ENCODE measurements at regions not wholly inside any gene's neighbourhood (a gene's known extent, or its start where the extent isn't known, plus 50 kb on each side); places are given as distances from the start of the nearest gene placed in this dataset.

GRCh38 chr1:4590756-4591155, 63.7 kb upstream of the AJAP1 start:
- Histone ChIP-seq H3K9ac (no peak overlapping the region), H3K79me2 (ENCODE audit: insufficient read depth, low read depth) (no peaks in the 10 kb centered on the region), H3K27ac (no peak overlapping the region), H3K4me3 (IDR thresholded peaks at IDR 0.05; ENCODE audit: insufficient read depth, low read depth, low read length) (no peak overlapping the region), H3K4me1 (ENCODE audit: low read depth, poor library complexity, severe bottlenecking) (no peaks in the 10 kb centered on the region), H3K36me3 (ENCODE audit: insufficient read depth) (no peaks in the 10 kb centered on the region), H2AFZ (ENCODE audit: low read depth) (no peak overlapping the region), H3K4me2 (no peak overlapping the region), H4K20me1 (ENCODE audit: insufficient read depth) (no peaks in the 10 kb centered on the region), H3K27me3 (ENCODE audit: insufficient read depth, low read depth) (peaks cover 10% of the 10 kb centered on the region)
- no peak for TF ChIP-seq CTCF (conservative IDR thresholded peaks at IDR 0.05; ENCODE audit: low read depth, low read length)

- Histone ChIP-seq H3K27ac (no peak overlapping the region), H3K79me2 (ENCODE audit: insufficient read depth, low read depth) (no peaks in the 10 kb centered on the region), H3K4me2 (no peak overlapping the region), H3K4me3 (IDR thresholded peaks at IDR 0.05; ENCODE audit: insufficient read depth, low read depth, low read length) (no peak overlapping the region), H3K36me3 (ENCODE audit: insufficient read depth) (no peaks in the 10 kb centered on the region), H3K4me1 (ENCODE audit: low read depth, poor library complexity, severe bottlenecking) (no peaks in the 10 kb centered on the region), H3K27me3 (ENCODE audit: insufficient read depth, low read depth) (peaks cover 10% of the 10 kb centered on the region), H2AFZ (ENCODE audit: low read depth) (no peak overlapping the region), H3K9ac (no peak overlapping the region), H4K20me1 (ENCODE audit: insufficient read depth) (no peaks in the 10 kb centered on the region)
- no peak for TF ChIP-seq CTCF (conservative IDR thresholded peaks at IDR 0.05; ENCODE audit: low read depth, low read length)
Observed at GRCh38 chr1:4591926-4592325, 62.5 kb upstream of the AJAP1 start.

DNA sequence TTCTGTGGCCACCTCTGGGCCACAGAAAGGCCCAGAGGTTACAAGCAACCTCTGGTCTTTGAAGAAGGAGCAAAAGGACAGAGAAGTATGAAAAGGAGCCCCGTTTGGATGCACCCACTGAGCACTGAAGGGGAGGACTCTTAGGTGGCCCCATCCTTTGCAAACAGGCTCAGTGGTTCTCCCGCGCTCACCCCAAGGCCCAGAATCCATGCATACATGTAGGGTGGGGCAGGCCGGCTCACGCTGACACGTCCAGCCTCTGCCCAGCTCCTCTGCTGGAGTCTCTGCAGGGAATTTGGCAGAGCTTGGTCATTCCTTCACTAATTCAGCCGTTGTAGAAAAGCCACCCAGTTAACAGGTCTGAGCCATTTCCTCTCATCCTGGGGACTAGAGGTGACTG, 61.3 kb upstream of the AJAP1 start:
- no peak for TF ChIP-seq CTCF (conservative IDR thresholded peaks at IDR 0.05; ENCODE audit: low read depth, low read length)
- H2AFZ ChIP-seq (ENCODE audit: low read depth), result no peak overlapping the region
- H3K9ac ChIP-seq, result no peak overlapping the region
- H3K27ac ChIP-seq, result no peak overlapping the region
- no peaks in the 10 kb centered on the region for H3K4me1 ChIP-seq (ENCODE audit: low read depth, poor library complexity, severe bottlenecking)
- peaks cover 10% of the 10 kb centered on the region for H3K27me3 ChIP-seq (ENCODE audit: insufficient read depth, low read depth)
- no peak overlapping the region for H3K4me2 ChIP-seq
- H4K20me1 ChIP-seq (ENCODE audit: insufficient read depth), result no peaks in the 10 kb centered on the region
- no peaks in the 10 kb centered on the region for H3K36me3 ChIP-seq (ENCODE audit: insufficient read depth)
- no peak overlapping the region for H3K4me3 ChIP-seq (IDR thresholded peaks at IDR 0.05; ENCODE audit: insufficient read depth, low read depth, low read length)
- no peaks in the 10 kb centered on the region for H3K79me2 ChIP-seq (ENCODE audit: insufficient read depth, low read depth)

- Histone ChIP-seq H3K4me2 (no peak overlapping the region), H4K20me1 (ENCODE audit: insufficient read depth) (no peaks in the 10 kb centered on the region), H3K79me2 (ENCODE audit: insufficient read depth, low read depth) (no peaks in the 10 kb centered on the region), H2AFZ (ENCODE audit: low read depth) (no peak overlapping the region), H3K27ac (no peak overlapping the region), H3K36me3 (ENCODE audit: insufficient read depth) (no peaks in the 10 kb centered on the region), H3K9ac (no peak overlapping the region), H3K27me3 (ENCODE audit: insufficient read depth, low read depth) (peaks cover 10% of the 10 kb centered on the region), H3K4me3 (IDR thresholded peaks at IDR 0.05; ENCODE audit: insufficient read depth, low read depth, low read length) (no peak overlapping the region), H3K4me1 (ENCODE audit: low read depth, poor library complexity, severe bottlenecking) (no peaks in the 10 kb centered on the region)
- TF ChIP-seq CTCF (conservative IDR thresholded peaks at IDR 0.05; ENCODE audit: low read depth, low read length), result no peak
Observed at GRCh38 chr1:4594286-4594991, 60.0 kb upstream of the AJAP1 start.
